MG63 (cell line): ENCODE measurements at regions not wholly inside any gene's neighbourhood (a gene's known extent, or its start where the extent isn't known, plus 50 kb on each side); places are given as distances from the start of the nearest gene placed in this dataset.
"Not testable (repeated sequence)": the region's sequence is repeated elsewhere in the genome, so short reads cannot be mapped to it uniquely, and the experiment has no call there.

Experiments
- DNase-seq: peaks from one replicate; pipeline ENCODE4 v3.0.0-alpha.2; 2020
- H3K27me3 ChIP-seq: fragments of 250-450 bp; sonication (Bioruptor Pico); 2 replicates; pipeline ENCODE4 v1.5.1; 2020; ENCODE audit warnings: mild to moderate bottlenecking, moderate library complexity
- H3K36me3 ChIP-seq: fragments of 250-450 bp; sonication (Bioruptor Pico); 2 replicates; pipeline ENCODE4 v1.5.1; 2020; ENCODE audit warnings: mild to moderate bottlenecking, moderate library complexity
- H3K4me3 ChIP-seq: fragments of 250-450 bp; sonication (Bioruptor Pico); 2 replicates; pipeline ENCODE4 v1.5.1; 2020; ENCODE audit warnings: mild to moderate bottlenecking, moderate library complexity
- H3K9me3 ChIP-seq: fragments of 250-450 bp; sonication (Bioruptor Pico); 2 replicates; pipeline ENCODE4 v1.5.1; 2020; ENCODE audit warnings: mild to moderate bottlenecking, moderate library complexity

- Histone ChIP-seq H3K4me3 (no peak overlapping the region), H3K36me3 (no peaks in the 10 kb centered on the region), H3K27me3 (no peaks in the 10 kb centered on the region), H3K9me3 (no peaks in the 10 kb centered on the region)
- DNase-seq = no peak
Measured at GRCh38 chr2:194319222-194319992, 1337.6 kb upstream of the SLC39A10 start.

GRCh38 chr2:194314042-194314441, 1343.0 kb upstream of the SLC39A10 start:
- Histone ChIP-seq H3K4me3 (no peak overlapping the region), H3K9me3 (no peaks in the 10 kb centered on the region), H3K27me3 (no peaks in the 10 kb centered on the region), H3K36me3 (no peaks in the 10 kb centered on the region)
- no peak for DNase-seq

GRCh38 chr2:194304191-194304590, 1352.8 kb upstream of the SLC39A10 start:
- H3K36me3 ChIP-seq = no peaks in the 10 kb centered on the region
- no peaks in the 10 kb centered on the region for H3K27me3 ChIP-seq
- DNase-seq = no peak
- no peaks in the 10 kb centered on the region; the same call in 1 of the 2 replicates for H3K9me3 ChIP-seq
- H3K4me3 ChIP-seq = no peak overlapping the region

DNA sequence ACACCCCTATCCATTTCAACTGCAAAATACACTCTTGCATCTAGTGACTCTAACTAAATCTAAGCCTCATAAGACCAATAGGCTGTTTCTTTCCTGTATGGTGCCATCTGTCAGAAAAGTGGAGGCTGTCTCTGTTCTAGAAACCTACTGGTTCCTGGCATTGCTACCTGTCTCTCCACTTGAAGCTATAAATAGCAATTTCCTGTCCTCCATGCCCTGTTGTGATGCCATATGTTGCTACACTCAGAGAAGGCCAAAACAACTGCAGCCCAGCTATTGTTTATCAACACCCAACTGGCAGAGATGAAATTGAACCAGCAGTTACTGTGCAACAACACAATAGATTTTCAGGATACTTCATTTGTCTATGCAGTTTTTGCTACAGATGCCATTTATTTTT, 1355.1 kb upstream of the SLC39A10 start:
- no peaks in the 10 kb centered on the region for H3K9me3 ChIP-seq
- no peaks in the 10 kb centered on the region for H3K36me3 ChIP-seq
- H3K4me3 ChIP-seq = no peak overlapping the region
- no peaks in the 10 kb centered on the region for H3K27me3 ChIP-seq
- no peak for DNase-seq

DNA sequence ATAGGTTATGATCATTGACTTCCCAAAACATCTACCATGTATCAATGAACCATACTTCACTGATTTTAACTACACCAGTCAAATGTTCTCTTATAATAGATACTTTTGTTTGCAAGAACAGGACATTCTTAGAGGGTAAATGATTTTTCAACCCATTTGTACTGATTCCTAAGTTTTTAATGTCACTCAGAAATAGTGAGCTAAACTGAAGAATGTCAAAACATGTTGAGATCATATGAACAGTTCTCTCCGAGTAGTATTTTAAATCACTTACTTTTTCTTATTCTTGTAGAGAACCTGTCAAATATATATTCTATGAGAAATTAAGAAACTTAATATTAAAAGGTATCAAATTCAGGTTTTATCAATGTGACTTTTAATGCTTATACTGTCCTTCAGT, 1362.9 kb upstream of the SLC39A10 start:
- Histone ChIP-seq H3K9me3 (no peaks in the 10 kb centered on the region), H3K4me3 (no peak overlapping the region), H3K27me3 (no peaks in the 10 kb centered on the region), H3K36me3 (no peaks in the 10 kb centered on the region)
- no peak for DNase-seq

DNA sequence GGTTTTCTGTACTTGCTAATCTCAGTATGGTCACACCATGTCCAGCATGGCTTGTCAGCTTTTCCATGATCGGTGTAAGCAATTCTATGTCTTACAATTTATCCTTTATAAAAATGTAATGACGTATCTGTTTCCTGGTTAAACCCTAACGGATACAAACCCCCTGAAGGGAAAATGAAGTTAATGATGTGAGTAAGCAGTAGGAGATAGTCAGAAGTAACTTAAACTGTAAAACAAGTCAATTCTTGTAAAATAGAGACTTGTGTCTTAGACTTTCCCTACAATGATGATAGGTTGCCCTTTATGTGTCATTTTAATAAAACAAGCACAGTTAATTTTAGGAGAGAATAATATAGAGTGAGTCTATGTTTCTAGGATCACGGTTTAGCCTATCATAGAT, 1365.9 kb upstream of the SLC39A10 start:
- Histone ChIP-seq H3K36me3 (no peaks in the 10 kb centered on the region), H3K9me3 (no peaks in the 10 kb centered on the region)

DNA sequence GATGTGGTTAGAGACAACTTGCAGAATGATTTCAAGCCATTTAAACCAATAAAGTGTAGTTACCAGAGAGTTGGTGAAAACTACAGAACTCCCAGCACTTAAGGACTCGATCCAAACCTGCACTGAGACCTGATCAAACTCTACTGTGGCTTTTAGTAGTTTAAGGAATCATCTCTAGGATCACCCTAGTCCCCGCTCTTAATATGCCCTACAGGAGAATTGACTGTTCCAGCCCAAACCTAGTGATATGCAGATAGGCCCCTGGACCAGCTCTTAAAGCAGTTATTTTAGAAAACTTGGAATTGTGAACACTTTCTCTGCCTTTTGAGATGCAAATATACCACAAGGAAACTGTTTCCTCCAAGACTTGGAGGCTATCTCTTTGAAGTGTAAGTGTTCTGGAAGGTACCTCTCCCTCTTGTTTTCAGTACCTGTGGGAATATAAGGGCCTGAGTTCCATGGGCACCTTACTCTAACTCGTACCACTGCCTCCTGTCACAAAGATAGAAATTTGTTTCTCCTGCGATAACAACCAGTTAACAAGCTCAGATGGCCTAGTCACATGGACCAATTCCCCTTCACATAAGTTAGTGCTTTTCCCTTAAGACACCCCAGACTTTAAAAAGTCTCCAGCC, 1367.2 kb upstream of the SLC39A10 start:
- H3K4me3 ChIP-seq = no peak overlapping the region
- no peaks in the 10 kb centered on the region for H3K9me3 ChIP-seq
- H3K36me3 ChIP-seq = no peaks in the 10 kb centered on the region
- DNase-seq = no peak
- H3K27me3 ChIP-seq = no peaks in the 10 kb centered on the region

More for the DNA sequence above, 1365.9 kb upstream of the SLC39A10 start:
- no peaks in the 10 kb centered on the region for H3K27me3 ChIP-seq
- no peak for DNase-seq
- no peak overlapping the region for H3K4me3 ChIP-seq

- not testable (repeated sequence) for H3K4me3 ChIP-seq, H3K9me3 ChIP-seq, DNase-seq, H3K27me3 ChIP-seq, H3K36me3 ChIP-seq
Measured at GRCh38 chr2:194276667-194277066, 1380.4 kb upstream of the SLC39A10 start.

GRCh38 chr2:194271293-194271961, 1385.6 kb upstream of the SLC39A10 start:
- no peak overlapping the region for H3K4me3 ChIP-seq
- H3K9me3 ChIP-seq = no peaks in the 10 kb centered on the region
- H3K36me3 ChIP-seq = no peaks in the 10 kb centered on the region
- no peaks in the 10 kb centered on the region for H3K27me3 ChIP-seq
- no peak for DNase-seq

DNA sequence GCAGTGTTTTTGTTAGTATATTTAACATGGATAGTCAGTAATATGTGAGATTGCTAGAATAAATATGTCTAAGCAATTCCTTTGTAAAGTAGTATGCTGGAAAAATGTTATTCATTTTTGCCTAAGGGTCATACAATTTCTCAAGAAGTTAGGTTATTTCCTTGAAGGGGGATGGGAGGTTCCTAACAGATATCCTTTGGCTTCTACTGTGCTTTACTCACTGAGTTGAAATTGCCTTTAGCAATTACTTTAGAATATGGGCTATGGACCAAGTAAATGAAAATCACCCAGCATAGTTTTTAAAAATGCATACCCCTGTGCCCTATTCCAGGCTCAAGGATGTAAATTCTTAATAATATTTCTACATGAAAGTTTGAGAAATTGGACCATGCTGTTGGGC, 1386.4 kb upstream of the SLC39A10 start:
- no peak for DNase-seq
- H3K27me3 ChIP-seq = no peaks in the 10 kb centered on the region
- H3K9me3 ChIP-seq = no peaks in the 10 kb centered on the region
- H3K4me3 ChIP-seq = no peak overlapping the region
- H3K36me3 ChIP-seq = no peaks in the 10 kb centered on the region

GRCh38 chr2:194264586-194264985, 1392.4 kb upstream of the SLC39A10 start:
- Histone ChIP-seq H3K4me3 (no peak overlapping the region), H3K27me3 (no peaks in the 10 kb centered on the region), H3K9me3 (no peaks in the 10 kb centered on the region), H3K36me3 (no peaks in the 10 kb centered on the region)
- no peak for DNase-seq

GRCh38 chr2:194260185-194260584, 1396.8 kb upstream of the SLC39A10 start:
- no peaks in the 10 kb centered on the region for H3K27me3 ChIP-seq
- DNase-seq = no peak
- H3K4me3 ChIP-seq = no peak overlapping the region
- H3K9me3 ChIP-seq = no peaks in the 10 kb centered on the region
- no peaks in the 10 kb centered on the region for H3K36me3 ChIP-seq

DNA sequence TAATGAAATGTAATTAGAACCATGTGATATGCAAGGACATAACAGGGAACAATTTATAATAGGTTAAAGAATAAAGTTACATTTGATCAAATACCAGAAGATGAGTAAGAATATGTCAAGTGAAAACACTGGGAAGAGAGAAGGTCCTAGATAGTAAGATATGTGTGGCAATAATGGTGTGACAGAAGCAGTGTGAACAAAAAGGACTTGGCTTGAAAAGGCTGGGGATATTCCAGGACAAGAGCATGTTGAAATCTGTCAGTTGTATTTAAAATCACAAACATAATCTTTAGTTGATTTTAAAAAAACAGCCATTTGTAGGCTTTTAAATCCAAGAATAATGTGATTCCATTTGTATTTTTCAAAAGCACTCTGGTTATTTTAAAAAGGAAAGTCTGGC, 1399.9 kb upstream of the SLC39A10 start:
- H3K9me3 ChIP-seq = no peaks in the 10 kb centered on the region
- no peak for DNase-seq

DNA sequence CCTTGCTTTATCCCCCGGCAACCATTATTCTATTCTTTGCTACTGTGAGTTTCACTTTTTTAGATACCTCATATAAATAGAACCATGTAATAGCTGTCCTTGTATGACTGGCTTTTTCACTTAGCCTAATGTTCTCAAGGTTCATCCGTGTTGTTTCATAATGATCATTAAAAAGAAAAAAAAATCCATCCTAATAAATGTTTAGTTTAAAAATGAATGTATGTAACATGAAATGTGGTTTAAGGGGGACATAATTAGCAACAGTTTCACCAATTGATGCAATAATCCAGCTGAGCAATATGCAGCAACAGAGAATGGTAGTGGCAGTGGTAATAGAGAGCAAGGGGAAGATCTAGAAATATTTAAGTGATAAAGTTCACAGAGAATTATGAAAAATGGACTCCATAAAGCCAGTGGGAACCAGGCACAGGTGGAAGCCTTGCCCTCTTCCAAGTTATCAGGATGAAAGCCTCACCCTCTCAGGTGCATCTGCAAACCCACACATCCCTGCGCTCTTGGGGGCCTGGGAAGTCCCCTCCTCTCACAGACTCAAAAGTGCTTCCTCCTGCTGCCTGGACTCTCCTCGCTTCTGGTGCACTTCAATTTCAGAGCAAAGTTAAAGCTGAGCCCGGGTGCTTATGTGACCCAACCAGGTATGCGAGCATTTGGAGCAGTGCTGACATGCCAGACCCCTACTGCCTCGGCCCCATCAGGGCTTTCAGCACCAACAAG, 1403.3 kb upstream of the SLC39A10 start:
- H3K36me3 ChIP-seq = no peaks in the 10 kb centered on the region
- no peaks in the 10 kb centered on the region for H3K9me3 ChIP-seq
- no peak for DNase-seq

More for the DNA sequence above, 1399.9 kb upstream of the SLC39A10 start:
- H3K27me3 ChIP-seq = no peaks in the 10 kb centered on the region
- no peak overlapping the region for H3K4me3 ChIP-seq
- H3K36me3 ChIP-seq = no peaks in the 10 kb centered on the region

DNA sequence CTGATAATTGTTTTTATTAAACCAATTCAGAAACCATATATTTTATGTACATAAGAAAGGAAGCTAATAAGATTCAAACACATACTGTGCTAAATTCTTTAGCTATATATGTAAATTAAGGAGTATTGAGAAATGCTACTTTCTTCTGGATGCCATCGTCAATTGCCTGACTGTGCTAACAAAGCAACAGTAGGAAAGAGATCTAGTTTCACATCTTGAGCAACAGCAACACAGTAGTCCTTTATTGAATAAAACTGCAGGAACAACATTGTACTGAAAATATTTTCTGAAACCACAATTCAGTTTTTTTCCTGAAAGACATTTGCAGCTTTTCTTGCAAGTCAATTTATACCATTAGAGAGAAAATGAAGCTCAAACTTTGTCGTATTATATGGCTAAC, 1404.9 kb upstream of the SLC39A10 start:
- Histone ChIP-seq H3K27me3 (no peaks in the 10 kb centered on the region), H3K4me3 (no peak overlapping the region), H3K9me3 (no peaks in the 10 kb centered on the region), H3K36me3 (no peaks in the 10 kb centered on the region)
- no peak for DNase-seq

More for the DNA sequence above, 1403.3 kb upstream of the SLC39A10 start:
- Histone ChIP-seq H3K4me3 (no peak overlapping the region), H3K27me3 (no peaks in the 10 kb centered on the region)

GRCh38 chr2:194232600-194232999, 1424.4 kb upstream of the SLC39A10 start:
- no peaks in the 10 kb centered on the region for H3K36me3 ChIP-seq
- DNase-seq = no peak
- H3K27me3 ChIP-seq = no peaks in the 10 kb centered on the region
- H3K9me3 ChIP-seq = no peaks in the 10 kb centered on the region
- no peak overlapping the region for H3K4me3 ChIP-seq

- no peak for DNase-seq
- no peak overlapping the region for H3K4me3 ChIP-seq
- H3K27me3 ChIP-seq = no peaks in the 10 kb centered on the region
- no peaks in the 10 kb centered on the region for H3K36me3 ChIP-seq
- H3K9me3 ChIP-seq = no peaks in the 10 kb centered on the region
Measured at GRCh38 chr2:194223218-194223617, 1433.8 kb upstream of the SLC39A10 start.
